ENCODE measurements at regions not wholly inside any gene's neighbourhood (a gene's known extent, or its start where the extent isn't known, plus 50 kb on each side); places are given as distances from the start of the nearest gene placed in this dataset.

GRCh38 chr20:6287471-6287870 lies 164.6 kb upstream of the FERMT1 start:
- CTCF ChIA-PET: interaction anchor here (1.0 kb wide), 1 partner anchor 295 kb away, joined by 3 read pairs; no protein-coding TSS in a partner anchor
- H2AFZ ChIP-seq (ENCODE audit: low read depth): no peak overlapping the region
- peaks cover 3% of the 10 kb centered on the region; the same call in 1 of the 2 replicates for H3K9me3 ChIP-seq
- H4K20me1 ChIP-seq (ENCODE audit: insufficient read depth): no peaks in the 10 kb centered on the region
- H3K9ac ChIP-seq: no peak overlapping the region
- H3K27ac ChIP-seq (ENCODE audit: low read depth in 2 of 2, low read length in 1 of 2): no peak overlapping the region
- POLR2A ChIA-PET: no interaction called here
- no peaks in the 10 kb centered on the region for H3K27me3 ChIP-seq (ENCODE audit: insufficient read depth)
- no peaks in the 10 kb centered on the region for H3K4me1 ChIP-seq (ENCODE audit: control insufficient read depth in 1 of 2, insufficient read depth in 2 of 2, low read depth in 1 of 2, low read length in 1 of 2)
- no peak overlapping the region for H3K4me2 ChIP-seq
- TF ChIP-seq NRF1 (IDR thresholded peaks at IDR 0.05; ENCODE audit: low read depth, low read length) (no peak), IRF3 (IDR thresholded peaks at IDR 0.05; ENCODE audit: low read depth, low read length) (no peak), USF1 (IDR thresholded peaks at IDR 0.05; ENCODE audit: borderline replicate concordance, low read depth) (no peak), TAF1 (IDR thresholded peaks at IDR 0.05; ENCODE audit: borderline replicate concordance, low read depth, low read length) (no peak), ZBTB33 (IDR thresholded peaks at IDR 0.05; ENCODE audit: borderline replicate concordance, low read depth) (no peak), CTCF (IDR thresholded peaks at IDR 0.05) (no peak), FOXJ3 (CRISPR knock-in tag; IDR thresholded peaks at IDR 0.05) (no peak)
- no peaks in the 10 kb centered on the region for H3K9me2 ChIP-seq
- no peaks in the 10 kb centered on the region for H3F3A ChIP-seq (replicated peaks; ENCODE audit: insufficient read depth)
- no peak overlapping the region for H3K4me3 ChIP-seq (ENCODE audit: low read depth in 2 of 2, low read length in 1 of 2)
- no peak for DNase-seq
- no peaks in the 10 kb centered on the region for H3K79me2 ChIP-seq (ENCODE audit: insufficient read depth)
- H3K36me3 ChIP-seq (replicated peaks in 1 of 2; ENCODE audit: control insufficient read depth in 1 of 2, insufficient read depth in 2 of 2, low read length in 1 of 2): no peaks in the 10 kb centered on the region

GRCh38 chr20:6282642-6283041 lies 159.8 kb upstream of the FERMT1 start:
- Histone ChIP-seq H2AFZ (ENCODE audit: low read depth) (no peak overlapping the region), H3K27me3 (ENCODE audit: insufficient read depth) (no peaks in the 10 kb centered on the region), H3K4me1 (ENCODE audit: control insufficient read depth in 1 of 2, insufficient read depth in 2 of 2, low read depth in 1 of 2, low read length in 1 of 2) (no peaks in the 10 kb centered on the region), H3K9me2 (no peaks in the 10 kb centered on the region), H3K9ac (no peak overlapping the region), H3K4me3 (ENCODE audit: low read depth in 2 of 2, low read length in 1 of 2) (no peak overlapping the region), H4K20me1 (ENCODE audit: insufficient read depth) (no peaks in the 10 kb centered on the region), H3K27ac (ENCODE audit: low read depth in 2 of 2, low read length in 1 of 2) (no peak overlapping the region), H3K9me3 (peaks cover 4% of the 10 kb centered on the region), H3K79me2 (ENCODE audit: insufficient read depth) (no peaks in the 10 kb centered on the region), H3K4me2 (no peak overlapping the region), H3F3A (replicated peaks; ENCODE audit: insufficient read depth) (no peaks in the 10 kb centered on the region), H3K36me3 (replicated peaks in 1 of 2; ENCODE audit: control insufficient read depth in 1 of 2, insufficient read depth in 2 of 2, low read length in 1 of 2) (no peaks in the 10 kb centered on the region)
- CTCF ChIA-PET: interaction anchor here (0.7 kb wide), 1 partner anchor 1835 kb away, joined by 3 read pairs; no protein-coding TSS in a partner anchor
- POLR2A ChIA-PET: no interaction called here
- DNase-seq: no peak
- WGBS (ENCODE audit: low lambda C conversion rate): 9% methylated on average over 1 of the region's 1 CpG
- TF ChIP-seq IRF3 (IDR thresholded peaks at IDR 0.05; ENCODE audit: low read depth, low read length): no peak
- no peak for TF ChIP-seq EZH2phosphoT487 (IDR thresholded peaks at IDR 0.05; ENCODE audit: borderline replicate concordance, low read depth)
- no peak for TF ChIP-seq SMC3 (IDR thresholded peaks at IDR 0.05; ENCODE audit: low read depth, low read length)
- no peak for TF ChIP-seq REST (IDR thresholded peaks at IDR 0.05; ENCODE audit: low read depth, low read length)
- TF ChIP-seq NRF1 (IDR thresholded peaks at IDR 0.05; ENCODE audit: low read depth, low read length): no peak
- no peak for TF ChIP-seq EP300 (IDR thresholded peaks at IDR 0.05; ENCODE audit: borderline replicate concordance in 1 of 2, low read depth in 1 of 2, low read length in 1 of 2)
- no peak for TF ChIP-seq ELF1 (IDR thresholded peaks at IDR 0.05)
- no peak for TF ChIP-seq TEAD4 (IDR thresholded peaks at IDR 0.05; ENCODE audit: borderline replicate concordance, insufficient read depth)
- TF ChIP-seq MXI1 (IDR thresholded peaks at IDR 0.05; ENCODE audit: low read depth, low read length): no peak
- no peak for TF ChIP-seq JUND (IDR thresholded peaks at IDR 0.05)
- TF ChIP-seq USF1 (IDR thresholded peaks at IDR 0.05; ENCODE audit: borderline replicate concordance, low read depth): no peak

All from SK-N-SH (cell line).